GM21825 (cell line): ENCODE measurements at regions not wholly inside any gene's neighbourhood (a gene's known extent, or its start where the extent isn't known, plus 50 kb on each side); places are given as distances from the start of the nearest gene placed in this dataset.
"Not testable (repeated sequence)": the region's sequence is repeated elsewhere in the genome, so short reads cannot be mapped to it uniquely, and the experiment has no call there.

Source experiments
- ATAC-seq: cut with Tn5 transposase; IDR thresholded peaks from one replicate; pipeline ENCODE4 v1.9.1; 2021; ENCODE audit warnings: mild to moderate bottlenecking, moderate library complexity; ENCODE audit not compliant: unreplicated experiment

- ATAC-seq: no peak
Observed at GRCh38 chr5:152118676-152119470, 194.2 kb upstream of the GLRA1 start.

GRCh38 chr5:152116934-152117333 is 192.3 kb upstream of the GLRA1 start:
- no peak for ATAC-seq

- ATAC-seq: no peak
Observed at GRCh38 chr5:152113401-152113800, 188.8 kb upstream of the GLRA1 start.

GRCh38 chr5:152107220-152107619 is 182.6 kb upstream of the GLRA1 start:
- no peak for ATAC-seq

GRCh38 chr5:152106571-152106970 is 181.9 kb upstream of the GLRA1 start:
- ATAC-seq: no peak

GRCh38 chr5:152105085-152105484 is 180.4 kb upstream of the GLRA1 start:
- no peak for ATAC-seq

- ATAC-seq: no peak
Observed at GRCh38 chr5:152104211-152104610, 179.6 kb upstream of the GLRA1 start.

- not testable (repeated sequence) for ATAC-seq
Observed at GRCh38 chr5:152102908-152103307, 178.3 kb upstream of the GLRA1 start.

GRCh38 chr5:152102057-152102456 is 177.4 kb upstream of the GLRA1 start:
- ATAC-seq: no peak

GRCh38 chr5:152100462-152100861 is 175.8 kb upstream of the GLRA1 start:
- no peak for ATAC-seq

- ATAC-seq: no peak
Observed at GRCh38 chr5:152097128-152097527, 172.5 kb upstream of the GLRA1 start.

GRCh38 chr5:152094716-152095115 is 170.1 kb upstream of the GLRA1 start:
- no peak for ATAC-seq

GRCh38 chr5:152094060-152094459 is 169.4 kb upstream of the GLRA1 start:
- ATAC-seq: no peak

GRCh38 chr5:152092580-152092979 is 167.9 kb upstream of the GLRA1 start:
- ATAC-seq: no peak

GRCh38 chr5:152089644-152090043 is 165.0 kb upstream of the GLRA1 start:
- ATAC-seq: no peak

GRCh38 chr5:152086668-152087067 is 162.0 kb upstream of the GLRA1 start:
- ATAC-seq: no peak

- no peak for ATAC-seq
Observed at GRCh38 chr5:152084476-152084875, 159.8 kb upstream of the GLRA1 start.

- ATAC-seq: no peak
Observed at GRCh38 chr5:152083231-152083630, 158.6 kb upstream of the GLRA1 start.

GRCh38 chr5:152072091-152072490 is 147.4 kb upstream of the GLRA1 start:
- no peak for ATAC-seq

GRCh38 chr5:152070591-152070990 is 145.9 kb upstream of the GLRA1 start:
- ATAC-seq: no peak

- ATAC-seq: no peak
Observed at GRCh38 chr5:152066784-152067183, 142.1 kb upstream of the GLRA1 start.

GRCh38 chr5:152063004-152063403 is 138.4 kb upstream of the GLRA1 start:
- no peak for ATAC-seq

- no peak for ATAC-seq
Observed at GRCh38 chr5:152061095-152061494, 136.4 kb upstream of the GLRA1 start.
